ENCODE measurements at regions not wholly inside any gene's neighbourhood (a gene's known extent, or its start where the extent isn't known, plus 50 kb on each side); places are given as distances from the start of the nearest gene placed in this dataset.
A peak's percentile ranks its signal among the peaks of the same experiment; 100 is the strongest.
"Not testable (repeated sequence)": the region's sequence is repeated elsewhere in the genome, so short reads cannot be mapped to it uniquely, and the experiment has no call there.

DNA sequence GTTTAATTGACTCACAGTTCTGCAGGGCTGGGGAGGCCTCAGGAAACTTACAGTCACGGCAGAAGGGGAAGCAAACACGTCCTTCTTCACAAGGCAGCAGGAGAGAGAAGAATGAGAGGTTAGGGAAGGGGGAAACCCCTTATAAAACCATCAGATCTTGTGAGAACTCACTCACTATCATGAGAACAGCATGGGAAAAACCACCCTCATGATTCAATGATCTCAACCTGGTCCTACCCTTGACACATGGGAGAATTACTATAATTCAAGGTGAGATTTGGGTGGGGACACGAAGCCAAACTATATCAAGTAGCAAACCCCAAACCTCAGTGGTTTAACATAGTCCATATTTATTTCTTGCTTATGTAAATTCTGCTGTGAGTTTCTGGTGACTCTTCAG lies 252.0 kb upstream of the USP25 start:
- not testable (repeated sequence) for DNase-seq (ENCODE audit: low read depth)

DNA sequence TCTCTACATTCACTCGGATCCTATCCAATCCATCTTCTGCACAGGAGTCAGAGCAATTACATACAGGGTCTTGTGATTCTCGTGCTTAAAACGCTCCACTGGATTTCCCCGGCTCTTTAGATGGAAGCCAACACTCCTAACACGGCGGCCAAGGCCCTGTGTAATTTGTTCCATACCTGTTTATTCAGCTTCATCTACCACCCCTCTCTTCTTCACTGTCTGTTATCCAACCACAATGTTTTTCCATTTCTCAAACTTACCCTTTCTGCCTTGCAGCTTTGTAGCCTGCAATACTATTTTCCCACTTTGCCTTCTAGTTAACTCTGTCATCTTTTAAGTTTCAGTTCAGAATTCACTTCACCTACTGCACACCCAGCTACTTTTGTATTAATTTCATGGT lies 249.6 kb upstream of the USP25 start:
- DNase-seq (ENCODE audit: low read depth): no peak

DNA sequence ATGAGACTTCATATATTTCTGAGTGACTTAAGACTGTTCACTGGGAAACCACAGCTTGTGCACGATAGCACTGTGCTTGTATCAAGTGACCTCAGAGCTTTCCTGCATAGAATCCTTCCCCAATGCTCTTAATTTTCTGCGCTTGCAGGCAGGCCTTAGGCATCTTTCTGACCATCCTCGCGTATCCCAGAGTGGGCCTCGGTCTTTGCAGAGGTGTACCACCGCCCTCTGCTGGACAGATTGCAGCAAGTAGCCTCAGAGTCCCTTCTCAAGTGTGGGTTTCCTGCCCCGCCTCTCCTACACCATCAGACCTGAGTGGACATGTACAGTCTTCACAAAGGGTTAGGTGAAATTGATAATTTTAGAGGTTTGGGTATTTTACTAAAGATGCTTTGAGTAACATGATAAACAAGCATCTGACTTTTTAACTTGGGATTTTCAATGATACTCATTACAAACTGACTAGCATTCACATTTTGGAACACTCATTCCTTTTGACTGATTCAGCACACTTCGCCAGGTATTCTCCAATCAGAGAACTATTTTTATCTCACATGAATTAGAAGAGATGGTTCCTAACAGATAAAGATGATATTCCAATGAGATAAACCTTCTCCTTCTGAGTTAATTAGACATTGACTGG lies 246.5 kb upstream of the USP25 start:
- peak; percentile 65 for DNase-seq (ENCODE audit: low read depth)

DNA sequence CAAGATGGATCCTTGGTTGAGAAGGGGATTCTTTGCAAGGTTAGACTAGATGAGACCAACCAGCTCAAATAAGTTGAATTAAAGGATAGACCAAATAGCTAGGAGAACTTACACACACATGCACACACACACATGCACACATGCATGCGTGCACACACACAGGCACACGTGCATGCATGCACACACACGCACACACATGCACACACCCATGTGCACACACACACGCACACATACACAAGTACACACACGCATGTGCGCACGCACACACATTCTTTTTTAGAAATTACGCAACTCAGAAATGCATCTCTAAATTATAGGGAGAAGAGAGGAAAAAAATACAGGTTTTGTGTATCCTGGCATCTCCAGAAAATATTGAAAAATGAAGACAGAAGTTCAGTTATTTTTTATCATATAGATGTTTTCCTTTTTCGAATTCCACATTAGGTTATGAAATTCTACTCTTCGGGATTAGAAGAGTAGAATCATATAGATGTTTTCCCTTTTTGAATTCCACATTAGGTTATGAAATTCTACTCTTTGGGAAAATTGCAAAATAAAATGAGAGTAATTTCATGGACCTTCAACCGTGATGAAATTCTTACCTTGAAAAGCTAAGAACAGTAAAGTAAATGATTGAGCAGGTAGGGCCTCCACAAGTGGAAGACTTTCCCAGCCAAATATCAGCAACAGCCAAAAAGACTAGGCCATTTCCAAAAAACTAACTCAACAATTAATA lies 243.2 kb upstream of the USP25 start:
- no peak for DNase-seq (ENCODE audit: low read depth)

DNA sequence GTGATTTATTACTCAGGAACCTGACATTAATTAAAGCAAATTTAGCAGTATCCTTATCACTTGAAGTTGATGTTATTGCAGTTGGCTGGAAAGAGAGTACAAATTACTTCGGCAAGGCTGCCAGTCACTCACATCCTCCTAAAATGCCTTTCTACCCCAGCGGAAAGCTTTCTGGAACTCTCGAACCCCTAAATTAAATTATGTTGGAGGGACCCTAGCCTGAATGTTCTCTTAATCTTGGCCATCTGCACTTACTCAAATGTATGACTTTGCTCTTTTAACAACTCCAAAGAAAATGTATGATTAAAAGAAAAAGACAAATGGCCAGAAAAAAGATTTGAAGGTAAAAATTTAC lies 242.6 kb upstream of the USP25 start:
- no peak for DNase-seq (ENCODE audit: low read depth)

DNA sequence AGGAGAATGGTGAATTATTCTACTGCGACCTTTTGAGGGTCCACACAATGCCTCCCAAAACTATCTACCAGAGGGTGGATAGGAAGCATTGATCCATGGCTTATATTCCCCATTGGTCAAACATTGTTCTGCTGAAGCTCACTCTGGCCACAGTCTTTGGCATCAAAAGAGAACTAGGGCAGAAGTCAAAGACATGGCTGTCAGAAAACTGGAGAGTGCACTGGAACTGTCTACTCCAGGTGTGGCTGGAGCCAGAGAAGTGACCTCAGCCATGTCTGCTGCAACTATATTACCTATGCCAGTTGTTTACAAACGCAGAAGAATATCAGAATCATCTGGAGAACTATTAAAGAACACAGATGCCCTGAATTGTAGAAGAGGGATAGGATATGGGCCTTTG lies 238.7 kb upstream of the USP25 start:
- no peak for DNase-seq (ENCODE audit: low read depth)

DNA sequence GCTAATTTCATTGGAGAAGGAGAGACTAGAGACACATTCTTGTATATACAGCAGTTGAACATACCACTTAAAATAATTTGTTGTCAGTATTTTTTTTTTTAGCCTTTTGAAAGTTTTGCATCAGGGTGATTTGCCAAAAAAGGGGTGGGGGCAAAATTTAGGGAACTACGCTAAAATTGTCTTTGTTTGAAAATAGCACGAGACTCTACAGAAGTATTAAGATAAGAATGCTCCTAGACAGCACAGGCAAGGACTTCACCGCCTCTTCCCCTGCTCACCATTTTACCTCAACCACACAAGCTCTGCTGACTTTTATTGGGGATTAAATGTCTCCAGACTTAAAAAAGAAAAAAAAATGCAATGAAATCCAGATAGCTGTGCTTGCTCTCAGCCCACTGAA lies 236.1 kb upstream of the USP25 start:
- no peak for DNase-seq (ENCODE audit: low read depth)

DNA sequence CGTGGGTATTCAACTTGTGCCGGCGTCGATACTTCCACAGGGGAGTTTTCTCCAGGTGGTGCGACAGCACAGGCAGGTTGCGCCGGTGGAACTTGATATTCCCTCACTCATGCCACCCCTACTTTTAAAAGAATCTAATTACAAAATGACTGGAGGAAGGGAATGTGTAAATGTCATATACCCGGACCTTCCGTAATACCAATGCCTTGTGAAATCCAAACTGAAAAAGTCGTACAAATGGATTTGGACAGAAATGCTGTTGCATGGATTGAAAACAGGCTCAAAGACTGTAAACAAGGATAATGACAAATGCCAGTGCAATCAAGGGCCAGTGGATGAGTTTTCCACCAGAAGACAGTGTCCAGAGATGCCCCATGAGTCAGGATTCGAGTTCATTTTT lies 235.3 kb upstream of the USP25 start:
- no peak for DNase-seq (ENCODE audit: low read depth)

DNA sequence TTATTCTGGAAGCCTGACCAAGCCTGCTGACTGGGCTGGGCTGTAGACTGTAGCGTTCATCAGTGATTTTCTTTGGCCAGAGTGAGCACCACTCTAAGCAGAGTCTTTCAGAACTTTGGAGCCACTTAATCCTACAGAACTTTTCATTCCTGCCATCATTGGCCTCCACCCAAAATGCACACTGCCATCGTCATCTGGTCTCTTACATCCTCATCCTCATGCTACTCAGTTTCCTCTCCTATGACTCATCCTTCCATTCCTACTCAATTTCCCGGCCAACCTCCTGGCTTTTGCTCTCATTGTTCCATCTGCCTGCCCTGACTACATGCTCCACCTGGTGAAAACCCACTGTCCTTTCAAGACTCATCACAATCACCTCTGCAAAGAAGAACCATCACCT lies 233.8 kb upstream of the USP25 start:
- DNase-seq (ENCODE audit: low read depth): no peak

DNA sequence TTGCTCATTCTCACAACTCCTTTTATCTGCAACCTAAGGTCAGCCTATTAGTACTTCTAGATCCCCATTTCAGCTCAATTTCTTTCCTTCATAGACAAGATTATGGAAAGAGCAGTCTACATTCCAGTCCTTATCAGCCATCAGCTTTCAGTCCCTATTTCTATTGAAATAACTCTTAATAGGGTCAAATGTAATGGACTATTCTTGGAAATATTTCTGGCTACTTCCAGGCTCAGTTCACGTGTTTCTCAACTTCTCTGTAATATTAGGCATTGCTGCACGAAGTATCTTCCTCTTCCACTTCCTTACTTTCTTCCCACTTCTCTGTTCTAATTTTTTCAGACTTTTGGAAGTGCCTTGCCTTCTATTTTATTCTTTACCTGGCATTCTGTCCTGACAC lies 232.9 kb upstream of the USP25 start:
- DNase-seq (ENCODE audit: low read depth): no peak

DNA sequence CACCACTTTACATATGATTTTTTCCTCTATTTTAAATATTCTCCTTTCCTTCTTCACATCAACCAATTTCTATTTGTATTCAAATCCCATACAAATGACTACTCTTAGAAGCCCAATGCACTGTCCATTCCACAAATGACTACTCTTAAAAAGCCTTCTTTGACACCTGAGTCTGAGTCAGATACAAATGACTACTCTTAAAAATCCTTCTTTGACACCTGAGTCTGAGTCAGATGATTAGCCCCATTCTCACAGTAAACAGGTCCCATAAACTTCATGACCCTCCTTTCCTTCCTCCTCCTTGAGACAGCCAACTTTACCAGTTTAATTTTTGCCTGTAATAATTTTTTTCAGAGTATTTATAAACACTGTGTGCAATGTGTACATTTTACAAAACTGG lies 231.3 kb upstream of the USP25 start:
- no peak for DNase-seq (ENCODE audit: low read depth)

DNA sequence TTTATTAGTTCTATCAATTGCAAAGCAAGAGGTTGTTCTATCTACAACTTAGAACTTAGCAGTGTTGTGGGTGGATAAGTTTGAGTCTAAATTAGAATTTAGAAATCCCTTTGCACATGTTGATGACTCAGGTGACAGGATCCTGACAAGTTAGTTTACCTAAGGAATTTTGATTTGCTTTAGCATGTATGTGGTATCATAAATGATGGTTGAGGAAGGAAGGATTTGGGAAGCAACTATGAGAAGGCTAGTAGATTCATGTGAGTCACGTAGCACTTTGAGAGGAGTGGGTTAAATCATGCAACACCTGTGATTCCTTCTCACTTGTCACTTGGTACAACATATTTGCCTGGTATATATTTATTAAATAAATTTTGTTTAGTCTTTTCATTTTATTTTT lies 223.7 kb upstream of the USP25 start:
- DNase-seq (ENCODE audit: low read depth): no peak

DNA sequence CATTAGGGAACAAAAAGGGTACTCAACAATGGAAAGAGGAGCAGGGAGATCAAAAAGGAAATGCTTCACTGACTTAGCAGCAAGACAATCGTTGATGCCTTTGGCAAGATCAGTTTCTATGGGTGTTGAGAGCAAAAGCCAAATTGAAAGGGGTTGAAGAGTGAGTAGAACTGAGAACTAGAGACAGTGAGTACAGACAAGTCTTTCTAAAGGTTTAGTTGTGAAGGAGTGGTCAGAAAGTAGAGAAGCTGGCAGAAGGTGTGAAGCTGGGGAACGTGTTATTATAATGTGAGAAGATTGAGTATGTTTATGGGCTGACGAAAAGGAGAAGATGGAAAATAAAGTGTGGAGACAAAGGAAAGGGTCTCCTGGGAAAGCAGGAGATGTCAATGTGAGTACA lies 221.2 kb upstream of the USP25 start:
- no peak for DNase-seq (ENCODE audit: low read depth)

DNA sequence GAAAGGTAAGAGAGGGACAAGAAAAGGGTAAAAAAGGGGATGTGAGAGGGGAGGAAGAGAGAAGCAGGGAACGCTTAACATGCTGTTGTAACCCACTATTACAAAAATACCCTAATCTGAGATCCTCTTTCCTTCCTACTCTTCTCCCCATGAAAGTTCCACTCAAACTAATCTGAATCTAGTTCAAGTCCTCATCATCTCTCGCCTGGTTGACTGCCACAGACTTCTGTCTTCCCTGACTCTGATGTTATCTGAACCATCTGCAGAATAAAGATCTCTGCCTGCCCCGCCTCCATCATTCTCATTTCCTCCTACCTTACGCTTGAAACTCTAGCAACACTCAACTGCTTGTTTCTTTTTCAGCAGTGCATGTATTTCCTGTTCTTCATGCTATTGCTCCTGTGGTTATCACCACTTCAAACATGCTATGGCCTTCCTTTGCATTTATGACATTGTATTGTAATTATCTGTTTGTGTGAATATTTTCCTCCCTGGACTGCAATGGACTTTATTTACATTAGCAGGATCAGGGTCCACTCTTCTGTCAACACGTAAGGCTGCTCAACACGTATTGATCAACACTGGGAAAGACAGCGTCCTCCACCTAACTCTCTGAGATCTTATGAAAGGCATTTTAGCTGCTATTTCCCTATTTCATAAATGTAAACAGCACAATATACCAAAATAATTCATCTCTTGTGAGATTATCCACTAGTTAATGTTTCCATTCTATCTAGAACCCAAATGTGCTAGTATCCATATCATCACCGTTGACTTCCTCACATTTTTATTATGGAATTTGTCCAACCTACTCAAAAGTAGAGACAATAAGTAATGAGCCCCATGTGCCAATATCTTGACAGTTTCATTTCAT lies 215.5 kb upstream of the USP25 start:
- DNase-seq (ENCODE audit: low read depth): peak; percentile 39

DNA sequence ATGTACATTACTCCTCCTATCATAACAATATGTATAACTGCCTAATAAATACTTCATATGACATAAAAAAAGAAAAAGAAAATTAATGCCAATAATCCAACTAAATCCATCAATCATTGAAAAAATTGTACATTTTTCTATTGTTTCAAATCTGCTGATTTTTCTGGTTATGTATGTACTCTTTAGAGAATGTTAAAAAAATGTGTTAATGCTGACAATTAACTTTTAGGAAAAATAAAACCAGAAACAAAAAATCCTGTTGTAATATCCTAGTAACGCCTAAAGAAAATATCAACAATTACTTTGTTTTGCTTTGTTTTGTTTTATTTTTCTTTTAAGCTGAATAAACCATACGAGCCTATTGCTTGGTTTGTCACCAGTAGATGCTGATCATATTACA lies 213.9 kb upstream of the USP25 start:
- DNase-seq (ENCODE audit: low read depth): no peak

DNA sequence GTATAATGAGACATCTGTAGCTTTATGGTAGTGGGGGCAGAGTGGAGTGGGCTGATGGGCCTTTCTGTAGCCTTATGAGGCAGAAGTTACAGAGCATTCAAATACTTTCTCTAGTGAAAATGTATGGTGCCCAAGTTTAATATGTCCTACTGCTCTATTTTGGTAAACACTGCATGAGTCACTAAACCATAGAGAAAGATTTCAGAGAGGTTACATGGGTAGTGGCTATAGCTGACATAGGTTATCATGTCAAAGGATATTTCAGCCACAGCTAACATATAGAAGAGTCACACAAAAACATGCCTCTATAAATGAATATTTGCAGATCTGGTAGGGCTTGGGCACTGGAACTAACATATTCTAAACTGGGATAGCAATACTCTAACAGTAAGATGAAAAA lies 212.4 kb upstream of the USP25 start:
- DNase-seq (ENCODE audit: low read depth): no peak

DNA sequence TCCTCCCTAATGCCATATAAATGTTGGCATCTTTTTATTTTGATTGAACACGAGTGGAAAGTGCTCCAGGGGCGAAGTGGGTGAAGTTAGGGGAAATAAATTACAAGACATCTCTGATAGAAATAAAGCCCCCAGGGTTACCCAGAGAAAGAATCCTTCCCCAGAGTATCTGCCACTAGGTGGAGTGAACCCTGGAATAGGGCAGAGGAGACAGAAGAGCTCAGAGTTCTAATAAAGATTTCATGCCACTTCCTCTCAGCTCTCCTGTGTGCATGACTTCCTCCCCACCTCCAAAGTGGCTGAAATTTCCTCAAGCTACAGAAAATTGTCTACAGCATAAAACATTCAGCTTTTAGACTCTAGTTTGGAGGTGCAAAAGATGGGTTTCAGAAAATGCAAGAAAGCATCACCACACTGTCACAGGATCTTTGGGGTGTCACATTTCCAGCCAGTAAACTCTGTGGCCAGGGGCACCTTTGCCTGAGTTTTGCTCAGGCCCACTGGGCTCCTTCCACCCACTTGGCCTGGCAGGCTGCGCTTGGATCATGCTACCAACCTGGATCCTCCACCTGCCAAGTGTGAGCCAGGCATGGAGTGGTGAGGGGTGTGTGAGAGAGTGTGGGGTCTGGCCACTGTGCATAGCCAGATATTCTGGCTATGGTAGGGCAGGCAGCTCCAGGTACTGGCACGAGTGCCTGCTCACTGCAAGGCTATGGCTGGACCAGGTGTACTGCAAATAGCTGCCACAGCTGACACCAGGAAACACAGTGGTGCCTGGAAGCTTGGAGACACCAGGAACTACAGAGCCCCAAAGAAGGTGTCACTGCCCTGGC lies 208.8 kb upstream of the USP25 start:
- DNase-seq (ENCODE audit: low read depth): no peak

DNA sequence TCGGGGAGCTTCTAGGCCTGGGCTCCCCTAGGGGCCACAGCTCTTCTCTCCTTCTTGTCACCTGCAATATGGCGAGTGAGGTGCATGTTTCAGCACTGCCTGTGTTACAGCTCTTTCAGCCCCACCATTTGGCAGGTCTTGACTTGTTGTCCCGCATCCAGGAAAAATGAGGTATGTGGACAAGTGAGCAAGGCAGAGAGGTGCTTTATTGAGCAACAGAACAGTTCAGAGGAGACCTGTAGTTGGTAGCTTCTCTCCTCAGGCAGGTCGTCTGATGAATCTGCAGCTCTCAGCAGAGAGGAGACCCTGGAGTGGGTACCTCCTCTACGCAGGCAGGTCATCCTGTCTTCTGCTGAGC lies 208.2 kb upstream of the USP25 start:
- DNase-seq (ENCODE audit: low read depth): no peak

DNA sequence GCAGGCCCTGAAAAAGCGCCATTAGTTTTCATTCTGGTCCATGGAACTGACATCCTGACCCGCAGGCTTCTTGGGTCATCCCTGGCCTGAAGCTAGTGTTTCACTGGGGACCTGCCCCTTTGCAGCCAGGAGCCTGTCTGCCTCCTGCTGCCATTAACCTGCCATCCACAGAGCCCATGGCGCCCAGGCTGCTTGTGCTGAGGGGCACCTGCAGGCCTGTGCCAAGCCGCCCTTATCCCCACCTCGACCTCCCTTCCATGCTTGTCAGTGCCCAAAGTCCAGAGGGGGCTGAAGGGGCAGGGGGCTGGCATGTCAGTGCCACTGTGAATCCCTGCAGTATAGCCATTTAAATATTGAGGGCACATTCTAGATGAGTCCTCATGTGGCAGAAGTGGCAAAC lies 207.6 kb upstream of the USP25 start:
- no peak for DNase-seq (ENCODE audit: low read depth)

DNA sequence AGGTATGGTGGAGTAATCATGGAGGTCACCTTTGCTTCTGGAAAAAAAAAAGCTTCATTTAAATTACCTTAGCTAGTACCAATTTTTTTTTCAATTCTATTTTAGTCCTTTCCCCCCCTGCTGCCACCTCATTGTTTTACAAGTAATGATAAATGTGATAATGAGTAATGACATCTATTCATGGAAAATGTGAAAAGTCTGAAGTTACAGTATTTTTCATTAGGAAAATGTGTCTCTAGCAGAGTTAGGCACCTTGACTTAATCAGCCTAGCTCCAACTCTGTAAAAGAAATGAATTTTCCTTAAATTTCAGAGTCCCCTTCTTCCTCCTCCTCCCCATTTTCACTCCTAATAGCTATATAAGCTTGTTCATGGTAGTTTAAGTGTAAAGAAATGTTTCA lies 204.9 kb upstream of the USP25 start:
- DNase-seq (ENCODE audit: low read depth): no peak

DNA sequence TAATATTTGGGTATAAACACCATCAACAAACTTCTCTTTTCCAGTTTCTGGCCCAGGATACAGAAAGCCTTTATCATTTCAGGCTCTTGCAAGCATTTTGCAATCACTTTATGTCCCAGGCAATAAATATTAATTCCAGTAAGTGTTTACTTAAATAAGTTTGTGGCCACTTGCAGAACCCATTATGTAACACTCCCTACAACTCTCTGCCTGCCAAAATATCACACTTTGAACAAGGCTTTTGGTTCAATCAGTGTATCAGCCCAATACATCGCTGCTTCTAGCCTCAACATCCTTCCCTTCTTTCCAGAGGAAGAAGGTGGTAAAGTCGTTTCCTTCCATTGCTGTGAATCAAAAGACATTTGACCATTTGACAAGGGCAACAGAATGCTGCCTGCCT lies 203.0 kb upstream of the USP25 start:
- DNase-seq (ENCODE audit: low read depth): no peak

DNA sequence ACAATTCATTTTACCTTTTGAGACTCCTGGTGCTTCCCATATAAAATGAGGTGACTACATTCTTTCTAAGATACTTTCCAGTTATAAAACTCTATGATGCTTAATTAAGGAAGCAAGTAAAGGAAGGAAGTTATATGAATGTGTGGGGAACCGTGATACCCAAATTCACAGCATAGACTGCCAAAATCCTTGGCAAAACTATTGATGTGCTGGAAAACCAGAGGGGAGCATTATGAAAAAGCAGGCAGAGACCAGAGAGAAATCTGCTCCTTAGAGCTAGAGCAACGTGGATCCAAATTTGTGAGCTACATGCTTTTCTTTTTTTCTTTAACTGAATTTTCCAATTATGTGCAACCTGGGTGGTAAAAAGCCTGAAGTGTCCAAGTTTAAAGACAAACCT lies 201.4 kb upstream of the USP25 start:
- DNase-seq (ENCODE audit: low read depth): no peak

DNA sequence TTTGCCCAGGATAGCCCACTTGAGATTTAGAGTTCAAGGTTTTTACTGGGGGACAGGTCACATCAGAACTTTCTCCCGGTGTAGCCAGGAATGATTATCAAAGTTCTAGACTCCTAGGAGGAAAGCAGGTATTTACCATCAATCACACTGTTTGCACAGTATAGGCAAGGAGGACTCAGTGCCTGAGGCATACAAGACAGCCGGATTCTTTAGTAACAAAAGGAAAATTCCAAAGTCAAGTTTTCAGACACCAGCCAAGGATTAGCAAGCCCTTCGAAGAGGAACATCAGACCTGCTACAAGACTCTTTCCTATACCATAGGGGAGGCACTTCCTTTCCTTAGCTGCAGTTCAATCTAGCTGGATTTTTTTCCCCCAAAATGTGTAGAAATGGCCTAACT lies 197.8 kb upstream of the USP25 start:
- no peak for DNase-seq (ENCODE audit: low read depth)
